HepG2 (cell line): ENCODE measurements at regions not wholly inside any gene's neighbourhood (a gene's known extent, or its start where the extent isn't known, plus 50 kb on each side); places are given as distances from the start of the nearest gene placed in this dataset.

Experiments used
- ARNTL ChIP-seq: sonication (generic); formaldehyde crosslinking; IDR thresholded peaks from 2 replicates; pipeline ENCODE4 v1.4.0; 2020; ENCODE audit warnings: mild to moderate bottlenecking, missing genetic modification reagents
- ATF6 ChIP-seq: sonication (generic); formaldehyde crosslinking; conservative IDR thresholded peaks from 2 replicates; pipeline ENCODE4 v1.4.0; 2020; ENCODE audit warnings: missing genetic modification reagents
- DNMT1 ChIP-seq: sonication (generic); formaldehyde crosslinking; IDR thresholded peaks from 2 replicates; pipeline ENCODE4 v1.5.1; 2020; ENCODE audit warnings: mild to moderate bottlenecking, missing genetic modification reagents
- E2F1 ChIP-seq: sonication (generic); formaldehyde crosslinking; IDR thresholded peaks from 2 replicates; pipeline ENCODE4 v1.5.0; 2020; ENCODE audit warnings: missing genetic modification reagents
- ELK4 ChIP-seq: sonication (generic); formaldehyde crosslinking; IDR thresholded peaks from 2 replicates; pipeline ENCODE4 v1.9.0; 2021; ENCODE audit warnings: missing genetic modification reagents, borderline replicate concordance
- KAT7 ChIP-seq: IDR thresholded peaks from 2 replicates; pipeline ENCODE4 v1.6.1; 2018; ENCODE audit warnings: borderline replicate concordance, missing compliant biosample characterization
- LRRFIP1 ChIP-seq: sonication (generic); formaldehyde crosslinking; conservative IDR thresholded peaks from 2 replicates; pipeline ENCODE4 v1.4.0; 2020; ENCODE audit warnings: missing genetic modification reagents
- MAFG ChIP-seq: sonication (generic); formaldehyde crosslinking; IDR thresholded peaks from 2 replicates; pipeline ENCODE4 v1.5.1; 2020; ENCODE audit warnings: mild to moderate bottlenecking, missing genetic modification reagents
- MAFK ChIP-seq, 2 experiments: IDR thresholded peaks in 1 of 2; conservative IDR thresholded peaks in 1 of 2; 2 replicates each; pipeline ENCODE4 v1.6.1; 2011; ENCODE audit warnings: improper control_type of control experiment in 2 of 2, low read length in 2 of 2
- MAZ ChIP-seq, 2 experiments: sonication (generic) in 1 of 2; formaldehyde crosslinking in 1 of 2; IDR thresholded peaks; 2 replicates each; pipeline versions ENCODE4 v1.5.0 to v1.6.1; 2012 to 2020; ENCODE audit warnings: low read depth in 2 of 2, mild to moderate bottlenecking in 2 of 2, borderline replicate concordance in 1 of 2, improper control_type of control experiment in 1 of 2, low read length in 1 of 2, missing genetic modification reagents in 1 of 2, moderate library complexity in 1 of 2
- PCBP2 ChIP-seq: fragments of 200-400 bp; formaldehyde crosslinking; optimal IDR thresholded peaks from 2 replicates; pipeline ENCODE3; 2018; ENCODE audit warnings: low read length, low read depth; ENCODE audit not compliant: poor library complexity, severe bottlenecking
- PHF20 ChIP-seq: sonication (generic); formaldehyde crosslinking; IDR thresholded peaks from 2 replicates; pipeline ENCODE4 v1.5.0; 2020; ENCODE audit warnings: mild to moderate bottlenecking, missing genetic modification reagents
- RBFOX2 ChIP-seq: fragments of 200-400 bp; formaldehyde crosslinking; IDR thresholded peaks from 2 replicates; pipeline ENCODE4 v1.6.1; 2017; ENCODE audit warnings: low read depth, mild to moderate bottlenecking, low read length
- SNAPC5 ChIP-seq: sonication (generic); formaldehyde crosslinking; IDR thresholded peaks from 2 replicates; pipeline ENCODE4 v1.8.1; 2023; ENCODE audit warnings: mild to moderate bottlenecking, missing genetic modification reagents, borderline replicate concordance
- SP5 ChIP-seq: IDR thresholded peaks from 2 replicates; pipeline ENCODE4 v1.6.1; 2016; ENCODE audit warnings: low read depth, borderline replicate concordance
- STAT5B ChIP-seq: sonication (generic); formaldehyde crosslinking; IDR thresholded peaks from 2 replicates; pipeline ENCODE4 v1.4.0; 2020; ENCODE audit warnings: missing genetic modification reagents
- THAP9 ChIP-seq: sonication (generic); formaldehyde crosslinking; IDR thresholded peaks from 2 replicates; pipeline ENCODE4; 2020; ENCODE audit warnings: missing genetic modification reagents, mild to moderate bottlenecking, borderline replicate concordance
- ZNF30 ChIP-seq: sonication (generic); formaldehyde crosslinking; IDR thresholded peaks from 2 replicates; pipeline ENCODE4 v1.5.0; 2020; ENCODE audit warnings: mild to moderate bottlenecking, missing genetic modification reagents
- ZNF432 ChIP-seq: sonication (generic); formaldehyde crosslinking; IDR thresholded peaks from 2 replicates; pipeline ENCODE4 v1.5.0; 2020; ENCODE audit warnings: missing genetic modification reagents, mild to moderate bottlenecking, borderline replicate concordance
- ZNF766 ChIP-seq: sonication (generic); formaldehyde crosslinking; IDR thresholded peaks from 2 replicates; pipeline ENCODE4 v1.5.0; 2020; ENCODE audit warnings: missing genetic modification reagents, borderline replicate concordance

- TF ChIP-seq ATF6 (CRISPR knock-in tag) = no peak
- no peak for TF ChIP-seq MAFG (CRISPR knock-in tag)
- TF ChIP-seq ZNF766 (CRISPR knock-in tag) = no peak
- no peak for TF ChIP-seq E2F1
- no peak for TF ChIP-seq ZNF30 (CRISPR knock-in tag)
- no peak for TF ChIP-seq PHF20 (CRISPR knock-in tag)
- TF ChIP-seq ARNTL (CRISPR knock-in tag) = no peak
- no peak for TF ChIP-seq ZNF432 (CRISPR knock-in tag)
- TF ChIP-seq LRRFIP1 (CRISPR knock-in tag) = no peak
- no peak for TF ChIP-seq PCBP2
- no peak for TF ChIP-seq ELK4
- TF ChIP-seq SNAPC5 (CRISPR knock-in tag) = 0 out of 2 replicates have a peak, but pooled peaks have one; percentile 24
- no peak for TF ChIP-seq DNMT1 (CRISPR knock-in tag)
- 0 out of 2 replicates have a peak, but pooled peaks have one; percentile 21 for TF ChIP-seq THAP9
- TF ChIP-seq MAFK (conservative IDR thresholded peaks at IDR 0.05 in 1 of 2, IDR thresholded peaks at IDR 0.05 in 1 of 2; ENCODE audit: low read length in 2 of 2) = no peak
- TF ChIP-seq STAT5B (CRISPR knock-in tag) = no peak
- TF ChIP-seq MAZ (IDR thresholded peaks at IDR 0.05; ENCODE audit: borderline replicate concordance, low read depth, low read length) = no peak
- 0 out of 2 replicates have a peak, but pooled peaks have one; percentile 20 for TF ChIP-seq MAZ (CRISPR knock-in tag; IDR thresholded peaks at IDR 0.05; ENCODE audit: low read depth)
- 0 out of 2 replicates have a peak, but pooled peaks have one; percentile 22 for TF ChIP-seq KAT7 (CRISPR knock-in tag)
- TF ChIP-seq RBFOX2 = no peak
- TF ChIP-seq SP5 (CRISPR knock-in tag) = no peak
Observed at GRCh38 chr6:168201383-168201782, 118.2 kb downstream of the DACT2 start (continued).
